Adrenal gland (tissue), 9 donors: ENCODE measurements at regions not wholly inside any gene's neighbourhood (a gene's known extent, or its start where the extent isn't known, plus 50 kb on each side); places are given as distances from the start of the nearest gene placed in this dataset.

Experiments used
- DNase-seq, 7 donors: peaks; one replicate each; pipeline ENCODE4 v3.0.0-alpha.2; 2019 to 2020
- H3K27ac ChIP-seq, 5 donors: fragments of 200-600 bp; sonication (generic) in 4 of 5; 1 replicate in 3 of 5; 2 replicates in 2 of 5; pipeline versions ENCODE4 v1.5.1 to v1.8.0; 2016 to 2020; ENCODE audit warnings: mild to moderate bottlenecking in 1 of 5
- H3K27me3 ChIP-seq: fragments of 200-600 bp; 2 replicates; pipeline ENCODE4 v1.8.0; 2021
- H3K36me3 ChIP-seq, 2 donors: fragments of 200-600 bp; replicated peaks in 1 of 2; 1 replicate in 1 of 2; 2 replicates in 1 of 2; pipeline versions ENCODE4 v1.5.1 to v1.8.0; 2018 to 2022
- H3K4me1 ChIP-seq, 2 donors: fragments of 200-600 bp; replicated peaks in 1 of 2; 1 replicate in 1 of 2; 2 replicates in 1 of 2; pipeline versions ENCODE4 v1.5.1 to v1.8.0; 2018 to 2021
- H3K4me3 ChIP-seq, 4 donors: fragments of 200-600 bp; sonication (generic) in 3 of 4; one replicate each; pipeline ENCODE4 v1.5.1; 2016 to 2018
- H3K9me3 ChIP-seq, 3 donors: fragments of 200-600 bp; sonication (generic) in 1 of 3; replicated peaks in 1 of 3; 1 replicate in 2 of 3; 2 replicates in 1 of 3; pipeline versions ENCODE4 v1.5.1 to v1.8.0; 2016 to 2021
- POLR2A ChIP-seq, 2 donors: fragments of 450-650 bp; IDR thresholded peaks; one replicate each; pipeline ENCODE4 v1.6.1; 2017; ENCODE audit warnings: antibody characterized with exemption in 2 of 2, mild to moderate bottlenecking in 2 of 2, moderate library complexity in 1 of 2
- WGBS, 4 donors: extraction: QIAGEN DNeasy Blood & Tissue Kit in 2 of 4; methylation state at CpG; one replicate each; pipeline versions ENCODE4 v1.1.5 to v1.1.7; 2013 to 2017; 5-methylcytosine and 5-hydroxymethylcytosine counted together
- intact Hi-C, 2 donors: fragments of 100-400 bp; cut with DNase I; formaldehyde crosslinking; loops; one replicate each; pipeline versions ENCODE4 v1.14.1 to v1.15.0; 2022 to 2023
- TF ChIP-seq, protein P1 (sequence below), 6 experiments: fragments of 450-650 bp in 4 of 6; fragments of 200-600 bp in 2 of 6; sonication (generic) in 1 of 6; IDR thresholded peaks; 1 replicate in 5 of 6; 2 replicates in 1 of 6; pipeline versions ENCODE4 v1.5.1 to v1.8.0; 2016 to 2021; ENCODE audit warnings: antibody characterized with exemption in 6 of 6, mild to moderate bottlenecking in 2 of 6, moderate library complexity in 1 of 6
- donor health status: healthy with polysubstance abuse.
- donor health status: Bipolar disorder and iron deficiency.
- donor health status: DM: yes; HTN: yes; CAD: no.
- donor health status: DM: no; HTN: no; CAD: no.
- donor health status: DM: no; HTN: no; CAD: no.

DNA sequence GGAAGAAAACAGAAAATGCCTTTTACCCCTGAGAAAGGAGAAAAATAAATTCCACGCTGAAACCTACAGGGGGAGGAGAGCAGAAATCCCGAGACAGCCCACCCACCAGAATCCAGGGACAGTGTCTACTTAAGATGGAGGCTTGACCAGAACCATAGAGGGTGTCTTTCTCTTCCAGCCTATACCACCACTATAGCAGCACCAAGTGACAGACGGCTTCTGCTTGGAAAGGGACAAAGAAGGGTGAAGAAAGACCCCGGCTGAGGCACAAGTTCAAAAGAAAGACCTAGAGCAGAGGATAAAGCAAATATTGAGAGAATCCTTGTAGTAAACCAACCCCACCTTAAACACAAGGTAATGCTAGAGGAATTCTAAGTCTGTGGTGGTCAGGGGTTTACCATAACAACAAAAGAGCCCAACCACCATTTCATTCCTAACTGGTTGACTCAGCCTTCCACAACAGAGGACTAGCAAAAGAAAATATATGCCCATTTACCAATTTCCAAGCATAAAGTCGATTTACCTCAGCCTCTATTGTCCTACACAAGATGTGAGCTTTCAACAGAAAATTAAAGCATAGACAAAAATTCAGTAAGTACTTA lies 105.3 kb upstream of the FOXG1 start:
- TF ChIP-seq, protein P1, sequence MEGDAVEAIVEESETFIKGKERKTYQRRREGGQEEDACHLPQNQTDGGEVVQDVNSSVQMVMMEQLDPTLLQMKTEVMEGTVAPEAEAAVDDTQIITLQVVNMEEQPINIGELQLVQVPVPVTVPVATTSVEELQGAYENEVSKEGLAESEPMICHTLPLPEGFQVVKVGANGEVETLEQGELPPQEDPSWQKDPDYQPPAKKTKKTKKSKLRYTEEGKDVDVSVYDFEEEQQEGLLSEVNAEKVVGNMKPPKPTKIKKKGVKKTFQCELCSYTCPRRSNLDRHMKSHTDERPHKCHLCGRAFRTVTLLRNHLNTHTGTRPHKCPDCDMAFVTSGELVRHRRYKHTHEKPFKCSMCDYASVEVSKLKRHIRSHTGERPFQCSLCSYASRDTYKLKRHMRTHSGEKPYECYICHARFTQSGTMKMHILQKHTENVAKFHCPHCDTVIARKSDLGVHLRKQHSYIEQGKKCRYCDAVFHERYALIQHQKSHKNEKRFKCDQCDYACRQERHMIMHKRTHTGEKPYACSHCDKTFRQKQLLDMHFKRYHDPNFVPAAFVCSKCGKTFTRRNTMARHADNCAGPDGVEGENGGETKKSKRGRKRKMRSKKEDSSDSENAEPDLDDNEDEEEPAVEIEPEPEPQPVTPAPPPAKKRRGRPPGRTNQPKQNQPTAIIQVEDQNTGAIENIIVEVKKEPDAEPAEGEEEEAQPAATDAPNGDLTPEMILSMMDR (IDR thresholded peaks at IDR 0.05) = no peak
- no peak for TF ChIP-seq POLR2A (IDR thresholded peaks at IDR 0.05)
- Histone ChIP-seq H3K27me3 (no peaks in the 10 kb centered on the region), H3K27ac (no peak overlapping the region), H3K9me3 (no peaks in the 10 kb centered on the region), H3K4me3 (no peak overlapping the region), H3K36me3 (no peaks in the 10 kb centered on the region), H3K4me1 (no peaks in the 10 kb centered on the region)
- DNase-seq = no peak
- intact Hi-C loops = no loop called here
- 46 to 52% (median 50%) methylated on average over 5 of the region's 5 CpGs for WGBS, 4 donors

DNA sequence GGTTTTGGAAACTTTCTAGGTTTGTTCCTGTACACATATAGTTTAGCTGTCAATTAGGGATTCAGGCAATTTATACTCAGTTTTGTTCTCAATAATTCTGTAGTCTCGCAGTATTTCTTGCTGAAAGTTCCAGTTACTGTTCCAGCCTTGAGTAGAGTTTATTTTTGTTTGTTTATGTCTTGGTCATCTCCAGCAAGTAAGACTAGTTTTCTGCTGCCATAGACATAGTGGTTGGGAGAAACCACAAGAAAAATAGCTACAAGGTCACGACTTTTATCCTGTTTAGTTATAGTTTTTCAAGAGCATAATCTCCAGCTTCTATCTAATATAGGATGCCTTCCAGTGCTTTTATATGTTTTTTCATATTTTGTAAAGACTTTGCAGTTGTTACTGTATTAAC lies 99.6 kb upstream of the FOXG1 start:
- H3K4me1 ChIP-seq = no peaks in the 10 kb centered on the region
- no peak overlapping the region for H3K27ac ChIP-seq
- H3K36me3 ChIP-seq = no peaks in the 10 kb centered on the region
- no peaks in the 10 kb centered on the region for H3K9me3 ChIP-seq
- intact Hi-C loops = no loop called here
- no peaks in the 10 kb centered on the region for H3K27me3 ChIP-seq
- H3K4me3 ChIP-seq = no peak overlapping the region
- DNase-seq = no peak
- no peak for TF ChIP-seq POLR2A (IDR thresholded peaks at IDR 0.05)
- TF ChIP-seq, protein P1 (IDR thresholded peaks at IDR 0.05) = no peak
- WGBS, 4 donors = 54 to 61% (median 58%) methylated on average over 2 of the region's 2 CpGs

GRCh38 chr14:28671425-28671824 lies 95.2 kb upstream of the FOXG1 start:
- intact Hi-C loops = no loop called here
- Histone ChIP-seq H3K9me3 (no peaks in the 10 kb centered on the region), H3K4me3 (no peak overlapping the region), H3K27me3 (no peaks in the 10 kb centered on the region), H3K36me3 (no peaks in the 10 kb centered on the region), H3K4me1 (no peaks in the 10 kb centered on the region), H3K27ac (no peak overlapping the region)
- no peak for DNase-seq
- 23 to 28% (median 25%) methylated on average over 2 of the region's 2 CpGs for WGBS, 4 donors
- no peak for TF ChIP-seq POLR2A (IDR thresholded peaks at IDR 0.05)
- TF ChIP-seq, protein P1 (IDR thresholded peaks at IDR 0.05) = no peak

- H3K4me3 ChIP-seq = no peak overlapping the region
- TF ChIP-seq POLR2A (IDR thresholded peaks at IDR 0.05) = no peak
- TF ChIP-seq, protein P1 (IDR thresholded peaks at IDR 0.05) = no peak
- H3K36me3 ChIP-seq = no peaks in the 10 kb centered on the region
- WGBS, 4 donors = 65 to 77% (median 70%) methylated on average over 4 of the region's 4 CpGs
- no peak for DNase-seq
- no peak overlapping the region for H3K27ac ChIP-seq
- no peaks in the 10 kb centered on the region for H3K27me3 ChIP-seq
- intact Hi-C loops = no loop called here
- no peaks in the 10 kb centered on the region for H3K9me3 ChIP-seq
- H3K4me1 ChIP-seq = no peaks in the 10 kb centered on the region
Observed at GRCh38 chr14:28673056-28673455, 93.5 kb upstream of the FOXG1 start.
